HG02852 (cell line): ENCODE measurements at regions not wholly inside any gene's neighbourhood (a gene's known extent, or its start where the extent isn't known, plus 50 kb on each side); places are given as distances from the start of the nearest gene placed in this dataset.

Source experiments
- ATAC-seq: cut with Tn5 transposase; IDR thresholded peaks from one replicate; pipeline ENCODE4 v1.9.1; 2021; ENCODE audit warnings: mild to moderate bottlenecking, moderate library complexity; ENCODE audit not compliant: unreplicated experiment

DNA sequence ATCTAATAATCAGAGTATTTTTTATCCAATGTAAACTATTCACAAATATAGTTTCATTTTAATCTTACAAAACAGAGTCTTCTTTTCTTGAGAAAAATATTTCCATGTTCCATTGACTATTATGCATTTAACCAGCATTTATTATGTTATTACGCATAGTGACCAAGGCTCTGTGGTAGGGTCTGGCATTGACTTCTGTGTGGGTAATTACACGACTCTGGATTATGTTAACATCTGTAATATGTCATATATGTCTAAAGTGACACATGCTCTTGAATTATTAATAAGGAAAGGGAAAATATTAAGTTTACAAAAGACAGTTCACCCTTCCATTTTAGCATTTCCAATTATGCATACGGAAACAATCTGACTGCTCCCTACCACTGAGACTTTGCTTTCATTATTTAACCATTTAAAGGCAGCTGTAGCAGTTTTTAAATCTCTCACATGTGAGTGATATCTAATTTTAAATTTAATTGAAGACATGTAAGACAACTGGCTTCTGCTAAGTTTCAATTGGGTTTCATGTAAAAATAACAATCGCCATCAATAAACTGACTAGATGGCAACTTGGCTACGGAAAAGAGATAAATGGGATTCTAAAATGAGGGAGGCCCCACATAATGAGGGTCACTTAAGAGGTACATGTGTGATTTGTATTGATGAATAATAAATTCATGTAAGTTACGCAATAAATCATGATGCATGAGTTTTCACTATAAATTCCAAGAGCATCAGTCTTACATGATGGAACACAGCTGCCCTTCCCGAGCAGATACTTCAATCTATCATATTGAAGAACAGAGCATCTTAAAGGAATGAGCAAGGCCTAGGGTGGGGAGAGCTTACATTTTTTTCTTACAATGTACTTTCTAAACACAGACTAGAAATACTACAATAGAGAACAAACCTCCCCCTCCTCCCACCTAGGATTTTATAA is 1056.8 kb downstream of the MAT2B start:
- ATAC-seq, result no peak

GRCh38 chr5:164563370-164563769 is 1058.0 kb downstream of the MAT2B start:
- ATAC-seq, result no peak

DNA sequence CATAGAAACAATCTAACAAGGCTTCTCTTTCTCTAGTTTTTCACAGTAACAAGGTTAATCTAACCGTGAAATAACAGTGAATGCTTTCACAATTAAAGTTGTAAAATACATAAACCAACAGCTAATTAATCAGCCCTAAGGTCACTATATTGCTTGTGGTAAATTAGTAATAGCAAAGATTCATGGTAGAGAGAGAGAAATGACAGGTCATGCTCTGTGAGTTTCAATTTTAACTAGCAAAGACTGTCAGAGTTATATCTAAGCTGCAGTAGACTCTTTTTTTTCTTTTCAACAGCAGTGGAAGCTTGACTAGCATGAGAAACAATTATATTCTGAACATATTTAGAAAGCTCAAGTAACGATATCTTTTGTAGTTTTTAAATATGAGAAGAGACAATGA is 1068.0 kb downstream of the MAT2B start:
- no peak for ATAC-seq

DNA sequence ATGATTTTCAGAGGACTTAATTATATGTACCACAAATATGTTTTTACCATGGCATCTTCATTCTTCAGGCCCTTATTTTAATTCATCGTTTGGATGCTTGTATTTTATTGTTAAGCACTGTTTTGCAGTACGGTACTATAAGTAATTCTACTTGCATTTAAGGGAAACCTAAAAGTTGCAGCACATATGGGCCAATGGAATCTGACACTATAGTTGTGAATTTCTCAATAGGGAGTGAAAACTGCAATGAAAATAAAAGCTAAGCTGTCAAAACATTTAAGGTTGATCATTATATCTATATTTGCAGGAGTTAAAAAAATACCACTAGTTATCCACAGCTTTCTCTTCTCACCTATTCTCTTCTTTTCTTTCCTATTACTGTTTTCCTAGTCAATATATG is 1071.8 kb downstream of the MAT2B start:
- ATAC-seq, result no peak

- ATAC-seq, result no peak
These were observed 1072.3 kb downstream of the MAT2B start for GRCh38 chr5:164577742-164578141.

DNA sequence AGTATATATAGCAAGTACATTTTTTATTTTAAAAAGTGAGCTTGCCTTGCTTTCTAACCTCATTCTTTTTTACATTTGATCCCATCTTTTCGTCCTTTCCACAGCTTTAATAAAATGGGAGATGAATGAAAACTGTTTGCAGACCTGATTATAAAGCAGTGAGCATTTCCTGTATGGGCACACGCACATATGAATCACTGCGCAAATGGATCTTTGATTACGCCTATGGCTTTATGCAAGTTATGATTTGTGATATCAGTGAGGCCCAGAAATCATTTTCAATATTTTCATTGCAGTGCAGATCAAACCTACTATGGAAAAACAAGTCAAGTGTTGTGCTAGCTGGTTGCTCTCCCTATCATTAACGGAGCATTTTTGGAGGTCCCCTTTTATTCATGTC is 1073.0 kb downstream of the MAT2B start:
- ATAC-seq, result no peak

- ATAC-seq, result no peak
These were observed 1073.5 kb downstream of the MAT2B start for GRCh38 chr5:164578911-164579310.

GRCh38 chr5:164580155-164580554 is 1074.7 kb downstream of the MAT2B start:
- ATAC-seq, result no peak

DNA sequence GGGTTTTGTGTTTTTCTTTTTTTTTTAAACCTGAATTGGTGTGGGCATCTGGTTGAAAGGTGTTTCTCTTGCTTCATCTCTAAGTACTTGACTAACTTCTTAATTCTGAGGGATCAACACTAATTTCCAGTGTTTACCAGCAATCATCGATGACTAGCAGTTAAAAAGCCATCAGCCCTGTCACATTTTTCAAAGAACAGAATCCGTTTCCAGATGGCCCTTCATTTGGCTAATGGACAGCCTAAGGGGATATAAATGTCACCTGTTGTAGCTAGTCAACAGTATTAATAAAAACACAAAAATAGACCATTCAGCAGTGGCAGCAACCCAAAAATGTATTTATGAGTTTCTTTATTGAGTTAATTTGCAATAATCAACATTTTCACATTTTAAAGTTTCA is 1076.5 kb downstream of the MAT2B start:
- ATAC-seq, result no peak

GRCh38 chr5:164593982-164594381 is 1088.6 kb downstream of the MAT2B start:
- no peak for ATAC-seq

DNA sequence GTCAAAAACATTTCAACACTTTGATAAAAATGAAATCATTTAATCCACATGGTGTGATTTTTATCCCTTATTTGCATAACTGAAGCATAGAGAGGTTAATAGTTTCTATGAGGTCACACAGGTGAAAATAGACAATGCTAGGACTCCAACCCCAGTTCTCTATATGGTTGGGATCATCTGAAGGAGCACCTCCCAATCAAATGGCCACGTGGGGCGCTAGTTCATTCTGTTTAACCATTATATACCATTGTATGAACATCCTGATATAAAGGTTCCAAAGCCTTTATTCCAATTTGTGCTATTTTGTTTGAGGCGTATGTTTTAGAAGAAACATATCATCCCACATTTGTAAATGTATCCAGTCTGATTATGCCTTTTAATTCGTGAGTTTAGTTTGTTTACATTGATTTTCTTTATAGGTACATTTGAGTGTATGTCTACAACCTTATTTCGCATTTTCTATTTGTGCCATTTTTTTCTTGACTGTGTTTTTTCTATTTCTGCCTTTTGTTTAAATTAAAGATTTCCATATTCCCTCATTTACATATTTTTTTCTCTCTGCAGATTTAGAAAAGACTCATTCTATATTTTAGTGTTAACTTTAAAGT is 1092.0 kb downstream of the MAT2B start:
- peak; percentile 90 for ATAC-seq

DNA sequence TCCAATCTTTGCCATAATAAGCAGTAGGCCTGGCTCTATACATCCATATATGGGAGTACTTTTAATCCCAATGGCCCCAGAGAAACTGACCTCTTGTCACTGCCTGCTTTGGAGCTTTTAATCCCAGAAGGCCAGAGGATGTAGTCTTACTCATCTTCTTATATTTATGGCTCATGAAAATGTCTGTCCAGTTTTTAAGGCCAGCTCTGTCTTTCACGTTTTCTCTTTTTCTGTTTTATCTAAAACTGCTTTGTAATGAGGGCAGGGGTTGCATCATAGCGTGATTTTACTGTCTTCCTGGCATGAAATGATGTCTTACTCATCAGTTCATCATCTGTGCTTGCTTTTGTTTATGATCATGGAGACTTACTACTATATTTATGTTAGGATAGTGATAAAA is 1094.9 kb downstream of the MAT2B start:
- no peak for ATAC-seq

- ATAC-seq, result no peak
These were observed 1095.6 kb downstream of the MAT2B start for GRCh38 chr5:164600929-164601535.

DNA sequence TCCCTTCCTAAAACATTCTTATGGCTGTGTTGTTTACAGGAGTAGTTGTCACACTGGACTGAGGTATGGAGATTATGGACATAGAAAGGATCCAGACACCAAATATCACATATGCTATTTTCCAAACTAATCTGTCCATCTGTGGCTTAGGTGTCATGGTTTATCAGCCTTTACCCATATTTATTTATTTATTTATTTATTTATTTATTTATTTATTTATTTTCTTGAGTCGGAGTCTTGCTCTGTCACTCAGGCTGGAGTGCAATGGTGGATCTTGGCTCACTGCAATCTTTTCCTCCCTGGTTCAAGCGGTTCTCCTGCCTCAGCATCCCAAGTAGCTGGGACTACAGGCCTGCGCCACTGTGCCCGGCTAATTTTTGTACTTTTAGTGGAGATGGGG is 1103.1 kb downstream of the MAT2B start:
- ATAC-seq, result no peak

DNA sequence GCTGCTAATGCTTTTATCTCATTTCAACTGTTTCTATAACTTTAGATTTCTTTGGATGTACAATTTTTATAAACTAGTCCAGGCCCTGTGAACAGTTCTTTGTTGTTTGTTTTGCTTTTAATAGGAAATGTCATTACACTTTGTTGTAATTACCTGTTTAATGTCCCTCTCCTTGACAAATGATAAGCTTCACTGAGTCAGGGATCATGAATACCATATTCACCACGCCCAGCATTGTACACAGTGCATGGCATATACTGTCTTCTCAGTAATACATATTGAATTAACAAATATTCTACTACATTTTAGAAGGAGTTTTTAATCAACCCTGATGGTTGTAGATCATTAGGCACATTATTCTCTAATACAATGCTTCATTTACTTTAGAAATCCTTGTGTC is 1105.0 kb downstream of the MAT2B start:
- no peak for ATAC-seq

GRCh38 chr5:164614707-164615106 is 1109.3 kb downstream of the MAT2B start:
- ATAC-seq, result no peak

DNA sequence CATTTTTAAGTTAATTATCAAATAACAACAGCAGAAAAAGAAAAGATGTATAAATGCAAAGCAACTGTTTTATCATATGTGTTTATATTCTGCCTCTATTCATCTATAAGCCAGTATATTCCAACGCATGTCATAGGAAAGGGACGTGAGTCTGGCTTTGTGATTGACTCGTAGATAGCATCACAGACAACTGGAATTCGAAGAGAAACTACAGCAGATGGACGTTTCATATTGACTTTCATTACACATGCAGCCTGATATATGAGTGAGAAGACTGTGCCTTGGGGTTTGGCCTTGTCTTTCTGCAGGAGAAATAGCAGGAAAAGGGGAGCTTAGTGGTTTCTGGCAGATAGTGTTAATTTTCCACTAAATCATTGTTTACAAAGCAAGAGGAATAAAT is 1111.9 kb downstream of the MAT2B start:
- no peak for ATAC-seq

- ATAC-seq, result no peak
These were observed 1121.6 kb downstream of the MAT2B start for GRCh38 chr5:164627021-164627420.

- no peak for ATAC-seq
These were observed 1131.0 kb downstream of the MAT2B start for GRCh38 chr5:164636456-164636855.

- ATAC-seq, result no peak
These were observed 1132.6 kb downstream of the MAT2B start for GRCh38 chr5:164637931-164638521.

DNA sequence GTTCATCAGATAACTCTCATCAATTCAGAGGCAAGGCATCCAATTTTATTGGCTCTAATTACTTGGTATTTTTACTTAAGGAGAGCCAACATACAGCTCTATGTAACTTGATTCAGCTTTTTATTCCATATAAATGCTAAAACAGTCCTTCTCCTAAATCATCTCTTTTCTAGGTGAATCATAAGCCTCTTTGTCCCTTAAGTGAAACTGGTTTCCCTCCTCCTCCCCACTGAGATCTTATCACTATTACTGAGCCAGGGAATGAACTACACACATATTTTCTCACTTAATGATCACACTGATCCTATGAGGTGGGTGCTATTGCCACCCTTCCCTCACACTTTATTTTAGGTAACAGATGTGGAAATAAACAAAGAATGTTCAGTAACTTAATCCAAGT is 1143.8 kb downstream of the MAT2B start:
- ATAC-seq, result no peak

GRCh38 chr5:164650427-164650826 is 1145.0 kb downstream of the MAT2B start:
- no peak for ATAC-seq
